Effector memory CD4-positive, alpha-beta T cell (primary cell): ENCODE measurements at regions not wholly inside any gene's neighbourhood (a gene's known extent, or its start where the extent isn't known, plus 50 kb on each side); places are given as distances from the start of the nearest gene placed in this dataset.

ENCODE experiments used
- DNase-seq, 3 donors: peaks; one replicate each; pipeline ENCODE4 v3.0.0-alpha.2; 2020
- H3K27ac ChIP-seq: 2 replicates; pipeline ENCODE4 v1.7.0; 2013; ENCODE audit warnings: mild to moderate bottlenecking, low read length, moderate library complexity; ENCODE audit not compliant: insufficient read depth, poor library complexity, severe bottlenecking
- H3K27me3 ChIP-seq: replicated peaks from 2 replicates; pipeline ENCODE4 v1.7.0; 2013; ENCODE audit warnings: mild to moderate bottlenecking, low read length; ENCODE audit not compliant: insufficient read depth, control insufficient read depth, poor library complexity, severe bottlenecking
- H3K36me3 ChIP-seq: 2 replicates; pipeline ENCODE4 v1.7.0; 2013; ENCODE audit warnings: mild to moderate bottlenecking, low read length, moderate library complexity; ENCODE audit not compliant: control insufficient read depth, insufficient read depth
- H3K4me1 ChIP-seq: 2 replicates; pipeline ENCODE4 v1.7.0; 2013; ENCODE audit warnings: low read length, mild to moderate bottlenecking; ENCODE audit not compliant: control insufficient read depth, insufficient read depth, poor library complexity, severe bottlenecking
- H3K4me3 ChIP-seq: 2 replicates; pipeline ENCODE4 v1.7.0; 2013; ENCODE audit warnings: low read length, low read depth, mild to moderate bottlenecking; ENCODE audit not compliant: insufficient read depth, poor library complexity, severe bottlenecking
- H3K9me3 ChIP-seq: 2 replicates; pipeline ENCODE4 v1.7.0; 2013; ENCODE audit warnings: mild to moderate bottlenecking, low read length, moderate library complexity; ENCODE audit not compliant: control insufficient read depth

GRCh38 chr2:220572385-220572784, 945.0 kb downstream of the SLC4A3 start:
- Histone ChIP-seq H3K36me3 (no peaks in the 10 kb centered on the region), H3K9me3 (no peaks in the 10 kb centered on the region), H3K4me1 (no peaks in the 10 kb centered on the region), H3K27me3 (no peaks in the 10 kb centered on the region), H3K4me3 (no peak overlapping the region), H3K27ac (no peak overlapping the region)
- no peak for DNase-seq

- no peak for DNase-seq
- Histone ChIP-seq H3K36me3 (no peaks in the 10 kb centered on the region), H3K4me1 (no peaks in the 10 kb centered on the region), H3K27me3 (no peaks in the 10 kb centered on the region), H3K27ac (no peak overlapping the region), H3K4me3 (no peak overlapping the region), H3K9me3 (no peaks in the 10 kb centered on the region)
Measured at GRCh38 chr2:220574038-220574437, 946.6 kb downstream of the SLC4A3 start.

DNA sequence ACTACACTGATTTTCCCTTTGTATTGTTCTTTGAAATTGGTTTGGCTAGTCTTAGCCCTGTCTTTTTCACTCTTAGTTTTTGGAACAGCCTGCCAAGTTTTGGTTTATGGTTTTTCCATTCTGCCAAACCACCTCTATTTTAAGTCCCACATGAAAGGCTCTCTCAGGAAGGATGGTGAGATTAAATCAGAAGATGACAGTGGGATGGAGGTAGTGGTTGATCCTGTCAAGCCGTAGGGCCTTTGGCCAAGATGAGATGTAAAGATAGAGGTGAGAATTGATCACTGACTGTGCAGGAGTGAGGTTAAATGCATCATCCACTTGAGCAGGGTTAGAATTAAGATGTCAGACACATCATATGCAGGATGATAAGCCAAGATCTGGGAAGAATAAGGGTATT, 948.5 kb downstream of the SLC4A3 start:
- H3K4me3 ChIP-seq: no peak overlapping the region
- H3K27ac ChIP-seq: no peak overlapping the region
- no peaks in the 10 kb centered on the region for H3K9me3 ChIP-seq
- no peaks in the 10 kb centered on the region for H3K4me1 ChIP-seq
- no peaks in the 10 kb centered on the region for H3K36me3 ChIP-seq
- H3K27me3 ChIP-seq: peaks cover 5% of the 10 kb centered on the region
- DNase-seq: no peak

DNA sequence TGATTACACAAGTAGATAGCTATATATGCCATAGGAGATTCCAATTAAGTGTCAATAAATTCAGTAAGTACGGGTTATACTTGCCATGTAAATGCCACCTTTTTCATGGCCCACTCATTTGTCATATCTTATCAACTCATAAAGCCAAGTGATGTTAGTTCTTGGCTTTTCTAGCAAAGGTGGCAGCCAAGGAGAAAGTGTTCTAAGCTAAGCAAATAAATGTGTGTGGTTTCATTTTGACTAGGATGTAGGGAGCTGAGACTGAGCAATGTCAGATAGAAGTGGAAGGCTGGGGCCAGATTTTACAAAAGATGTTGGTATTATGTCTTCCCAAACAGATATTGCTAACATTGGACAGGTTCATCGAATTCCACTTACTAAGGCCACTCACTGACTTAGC, 952.0 kb downstream of the SLC4A3 start:
- H3K9me3 ChIP-seq: no peaks in the 10 kb centered on the region
- H3K27ac ChIP-seq: no peak overlapping the region

GRCh38 chr2:220580113-220580512, 952.7 kb downstream of the SLC4A3 start:
- Histone ChIP-seq H3K36me3 (no peaks in the 10 kb centered on the region), H3K27me3 (peaks cover 5% of the 10 kb centered on the region), H3K9me3 (no peaks in the 10 kb centered on the region), H3K4me3 (no peak overlapping the region), H3K27ac (no peak overlapping the region), H3K4me1 (no peaks in the 10 kb centered on the region)
- DNase-seq: no peak

More for the DNA sequence above, 952.0 kb downstream of the SLC4A3 start:
- Histone ChIP-seq H3K36me3 (no peaks in the 10 kb centered on the region), H3K27me3 (peaks cover 5% of the 10 kb centered on the region), H3K4me3 (no peak overlapping the region), H3K4me1 (no peaks in the 10 kb centered on the region)
- DNase-seq: no peak

- DNase-seq: no peak
Measured at GRCh38 chr2:220583725-220584124, 956.3 kb downstream of the SLC4A3 start.

DNA sequence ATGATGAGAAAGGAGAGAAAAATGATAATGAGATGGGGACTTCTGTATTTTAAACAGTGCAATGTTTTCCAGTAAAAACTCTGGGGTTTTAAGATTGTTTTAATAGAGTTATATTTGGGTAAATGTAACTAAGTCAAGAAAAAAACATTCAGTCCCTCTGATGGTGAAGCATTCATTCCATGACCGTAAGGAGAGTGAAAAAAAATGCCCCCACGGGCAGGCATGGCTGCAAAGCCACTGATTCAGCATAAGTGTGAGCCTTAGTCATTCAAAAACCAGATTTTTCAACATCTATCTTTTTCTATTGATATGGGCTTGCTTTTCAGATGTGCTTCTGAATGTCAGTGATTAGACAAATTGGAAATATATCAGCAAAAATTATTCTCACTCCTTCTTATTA, 957.8 kb downstream of the SLC4A3 start:
- Histone ChIP-seq H3K9me3 (no peaks in the 10 kb centered on the region), H3K36me3 (no peaks in the 10 kb centered on the region), H3K27me3 (peaks cover 5% of the 10 kb centered on the region), H3K4me3 (no peak overlapping the region), H3K4me1 (no peaks in the 10 kb centered on the region), H3K27ac (no peak overlapping the region)
- DNase-seq: no peak

More at GRCh38 chr2:220583725-220584124, 956.3 kb downstream of the SLC4A3 start:
- no peaks in the 10 kb centered on the region for H3K36me3 ChIP-seq
- H3K27me3 ChIP-seq: peaks cover 5% of the 10 kb centered on the region
- no peak overlapping the region for H3K4me3 ChIP-seq
- H3K4me1 ChIP-seq: no peaks in the 10 kb centered on the region
- H3K27ac ChIP-seq: no peak overlapping the region
- H3K9me3 ChIP-seq: no peaks in the 10 kb centered on the region

GRCh38 chr2:220586980-220587530, 959.6 kb downstream of the SLC4A3 start:
- no peaks in the 10 kb centered on the region for H3K9me3 ChIP-seq
- H3K4me3 ChIP-seq: no peak overlapping the region
- H3K27ac ChIP-seq: no peak overlapping the region
- no peaks in the 10 kb centered on the region for H3K36me3 ChIP-seq
- no peaks in the 10 kb centered on the region for H3K4me1 ChIP-seq
- no peaks in the 10 kb centered on the region for H3K27me3 ChIP-seq
- no peak for DNase-seq

- no peak overlapping the region for H3K4me3 ChIP-seq
- no peak overlapping the region for H3K27ac ChIP-seq
- H3K36me3 ChIP-seq: no peaks in the 10 kb centered on the region
- H3K9me3 ChIP-seq: no peaks in the 10 kb centered on the region
- no peaks in the 10 kb centered on the region for H3K4me1 ChIP-seq
- H3K27me3 ChIP-seq: no peaks in the 10 kb centered on the region
- no peak for DNase-seq
Measured at GRCh38 chr2:220588148-220588547, 960.7 kb downstream of the SLC4A3 start.

GRCh38 chr2:220590476-220590875, 963.0 kb downstream of the SLC4A3 start:
- Histone ChIP-seq H3K4me1 (no peaks in the 10 kb centered on the region), H3K9me3 (no peaks in the 10 kb centered on the region), H3K4me3 (no peak overlapping the region), H3K27ac (no peak overlapping the region), H3K36me3 (no peaks in the 10 kb centered on the region), H3K27me3 (no peaks in the 10 kb centered on the region)
- DNase-seq: no peak
